HCT116 (cell line): ENCODE measurements at regions not wholly inside any gene's neighbourhood (a gene's known extent, or its start where the extent isn't known, plus 50 kb on each side); places are given as distances from the start of the nearest gene placed in this dataset.

ENCODE experiments used
- ATAC-seq: fragments of 200-7000 bp; cut with Tn5 transposase; 2 replicates; pipeline ENCODE4 v1.9.1; 2020; ENCODE audit warnings: mild to moderate bottlenecking, moderate library complexity
- BruUV-seq: library from RNA; stranded (reverse); fragments of 400-500 nt; replicated peaks from 2 replicates; lab custom pipeline; 2021; lab: Mats Ljungman, UMichigan
- CTCF ChIA-PET: fragments of 300-600 bp; sonication (Branson Sonifier 250); formaldehyde crosslinking; loops from one replicate; lab custom pipeline; 2021; ENCODE audit warnings: antibody characterized with exemption; lab: Charles Lee
- POLR2A ChIA-PET: fragments of 300-600, 350-600 bp; sonication (Branson Sonifier 250); formaldehyde crosslinking; loops from one replicate; lab custom pipeline; 2021; ENCODE audit warnings: antibody characterized with exemption; lab: Charles Lee
- RAD21 ChIA-PET, 2 experiments: fragments of 300-600 bp; sonication (Branson Sonifier 250); formaldehyde crosslinking; loops; one replicate each; lab custom pipeline; 2023; ENCODE audit warnings: low total read pairs in 2 of 2; ENCODE audit not compliant: uncharacterized antibody in 2 of 2, unreplicated experiment in 2 of 2, low non-redundant PET in 1 of 2; lab: Charles Lee
- DNase-seq: peaks from one replicate; pipeline ENCODE4 v3.0.0-alpha.2; 2010; ENCODE audit warnings: low read depth, low spot score
- H2AFZ ChIP-seq: fragments of 200-600 bp; shearing (Covaris generic), sonication (generic); 2 replicates; pipeline ENCODE4 v1.6.1; 2017; ENCODE audit warnings: low read depth, mixed run types, mixed read lengths, antibody characterized with exemption, low read length; ENCODE audit not compliant: poor library complexity, severe bottlenecking
- H3K27ac ChIP-seq: 2 replicates; pipeline ENCODE4 v1.5.1; 2012; ENCODE audit warnings: low read depth, low read length
- H3K27me3 ChIP-seq: fragments of 200-600 bp; sonication (generic); 2 replicates; pipeline ENCODE4 v1.6.1; 2016; ENCODE audit warnings: mixed run types, low read length, mixed read lengths; ENCODE audit not compliant: insufficient read depth
- H3K36me3 ChIP-seq, 2 experiments: fragments of 200-500 bp in 1 of 2; fragments of 200-600 bp in 1 of 2; sonication (Bioruptor generic) in 1 of 2; sonication (generic) in 1 of 2; 2 replicates each; pipeline versions ENCODE4 v1.5.1 to v1.6.1; 2014 to 2016; ENCODE audit warnings: low read length in 2 of 2, inconsistent platforms in 1 of 2, mixed read lengths in 1 of 2, mixed run types in 1 of 2; ENCODE audit not compliant: insufficient read depth in 2 of 2, control insufficient read depth in 1 of 2
- H3K4me1 ChIP-seq, 2 experiments: fragments of 200-600 bp in 1 of 2; sonication (generic) in 1 of 2; 2 replicates each; pipeline versions ENCODE4 v1.5.1 to v1.6.1; 2012 to 2017; ENCODE audit warnings: low read length in 2 of 2, inconsistent platforms in 1 of 2, mild to moderate bottlenecking in 1 of 2, mixed read lengths in 1 of 2, mixed run types in 1 of 2, moderate library complexity in 1 of 2; ENCODE audit not compliant: insufficient read depth in 2 of 2, control insufficient read depth in 1 of 2
- H3K4me2 ChIP-seq: fragments of 200-600 bp; sonication (generic); 2 replicates; pipeline ENCODE4 v1.6.1; 2017; ENCODE audit warnings: mixed run types, low read length, mixed read lengths
- H3K4me3 ChIP-seq, 2 experiments: fragments of 200-600 bp in 1 of 2; sonication (generic) in 1 of 2; replicated peaks in 1 of 2; 2 replicates each; pipeline ENCODE4 v1.5.1; 2011 to 2016; ENCODE audit warnings: low read length in 2 of 2, control low read depth in 1 of 2, low read depth in 1 of 2, mild to moderate bottlenecking in 1 of 2, mixed read lengths in 1 of 2, mixed run types in 1 of 2
- H3K79me2 ChIP-seq: fragments of 200-600 bp; sonication (generic); 2 replicates; pipeline ENCODE4 v1.6.1; 2017; ENCODE audit warnings: mild to moderate bottlenecking, mixed run types, low read length, moderate library complexity, mixed read lengths; ENCODE audit not compliant: insufficient read depth
- H3K9ac ChIP-seq: fragments of 200-600 bp; sonication (generic); 2 replicates; pipeline ENCODE4 v1.6.1; 2016; ENCODE audit warnings: low read length, mixed read lengths
- H3K9me2 ChIP-seq: fragments of 200-600 bp; sonication (generic), shearing (Covaris generic); 2 replicates; pipeline ENCODE4 v1.6.1; 2017; ENCODE audit warnings: mixed run types, mild to moderate bottlenecking, moderate library complexity; ENCODE audit not compliant: insufficient read depth
- H3K9me3 ChIP-seq, 2 experiments: fragments of 200-500 bp in 1 of 2; fragments of 200-600 bp in 1 of 2; sonication (Bioruptor generic) in 1 of 2; sonication (generic) in 1 of 2; 2 replicates each; pipeline ENCODE4 v1.6.1; 2014 to 2017; ENCODE audit warnings: low read length in 2 of 2, mixed read lengths in 2 of 2, inconsistent platforms in 1 of 2, low read depth in 1 of 2, mild to moderate bottlenecking in 1 of 2, mixed run types in 1 of 2, moderate library complexity in 1 of 2; ENCODE audit not compliant: control insufficient read depth in 1 of 2, insufficient read depth in 1 of 2
- H4K20me1 ChIP-seq: fragments of 200-600 bp; sonication (generic), shearing (Covaris generic); 2 replicates; pipeline ENCODE4 v1.6.1; 2017; ENCODE audit warnings: mixed run types, mild to moderate bottlenecking, moderate library complexity; ENCODE audit not compliant: insufficient read depth
- ATF3 ChIP-seq: IDR thresholded peaks from 2 replicates; pipeline ENCODE4 v1.6.1; 2012
- CEBPB ChIP-seq: IDR thresholded peaks from 2 replicates; pipeline ENCODE4 v1.6.1; 2012; ENCODE audit warnings: low read depth
- EZH2phosphoT487 ChIP-seq: fragments of 200-600 bp; IDR thresholded peaks from 2 replicates; pipeline ENCODE4 v1.6.1; 2018; ENCODE audit warnings: antibody characterized with exemption, borderline replicate concordance
- JUND ChIP-seq: IDR thresholded peaks from 2 replicates; pipeline ENCODE4 v1.6.1; 2012
- MAX ChIP-seq: IDR thresholded peaks from 2 replicates; pipeline ENCODE4 v1.6.1; 2012
- POLR2A ChIP-seq: IDR thresholded peaks from 2 replicates; pipeline ENCODE4 v1.7.0; 2011; ENCODE audit warnings: borderline replicate concordance; ENCODE audit not compliant: insufficient read depth, insufficient read length; ENCODE audit errors: extremely low read depth
- REST ChIP-seq: IDR thresholded peaks from 2 replicates; pipeline ENCODE4 v1.6.1; 2012; ENCODE audit warnings: low read depth
- YY1 ChIP-seq: IDR thresholded peaks from 2 replicates; pipeline ENCODE4 v1.6.1; 2011; ENCODE audit warnings: low read length, low read depth, moderate library complexity, mild to moderate bottlenecking; ENCODE audit not compliant: insufficient replicate concordance; ENCODE audit errors: extremely low read depth
- ZNF274 ChIP-seq: fragments of 200-500 bp; sonication (Bioruptor generic); IDR thresholded peaks from 2 replicates; pipeline ENCODE4 v1.6.1; 2014; ENCODE audit warnings: mild to moderate bottlenecking, low read depth, low read length, inconsistent platforms
- intact Hi-C: fragments of 100-400 bp; cut with micrococcal nuclease; formaldehyde crosslinking; loops from 2 replicates; pipeline ENCODE4 v1.10.0; 2022

DNA sequence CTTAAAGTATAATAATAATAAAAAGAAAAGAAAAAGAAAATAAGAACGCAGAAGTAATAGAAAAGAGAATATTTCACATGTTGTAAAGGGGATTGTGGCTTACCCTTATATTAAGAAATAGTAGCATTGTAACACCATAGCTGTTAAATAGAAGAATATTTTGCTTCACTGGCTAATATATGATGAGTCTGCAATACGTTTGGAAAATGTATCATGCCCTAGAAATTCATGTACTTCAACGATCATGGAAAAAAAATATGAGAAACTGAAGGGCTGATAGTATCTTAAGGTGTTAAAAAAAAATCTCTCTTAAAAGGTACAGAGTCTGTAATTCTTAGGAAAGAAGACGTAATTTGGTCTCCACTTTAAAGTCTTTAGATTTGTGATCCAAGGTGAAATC is 1390.5 kb upstream of the ADGRL2 start:
- Histone ChIP-seq H3K9me3 (no peaks in the 10 kb centered on the region), H3K4me2 (no peak overlapping the region), H4K20me1 (no peaks in the 10 kb centered on the region), H3K4me1 (no peaks in the 10 kb centered on the region), H3K27ac (no peak overlapping the region), H3K36me3 (no peaks in the 10 kb centered on the region), H3K27me3 (no peaks in the 10 kb centered on the region), H3K4me3 (no peak overlapping the region), H3K79me2 (no peaks in the 10 kb centered on the region), H3K9me2 (no peaks in the 10 kb centered on the region), H2AFZ (no peak overlapping the region), H3K9ac (no peak overlapping the region)
- BruUV-seq: no TSS peak
- TF ChIP-seq JUND: no peak
- TF ChIP-seq MAX: no peak
- TF ChIP-seq CEBPB: no peak
- TF ChIP-seq POLR2A: no peak
- no peak for TF ChIP-seq ATF3
- no peak for TF ChIP-seq EZH2phosphoT487
- TF ChIP-seq ZNF274: no peak
- TF ChIP-seq REST: no peak
- TF ChIP-seq YY1: no peak
- ATAC-seq (no peak), DNase-seq (no peak)
- intact Hi-C loops: no loop called here
- ChIA-PET CTCF (no interaction called here), POLR2A (no interaction called here), RAD21 (no interaction called here)
